HEK293 (cell line): ENCODE measurements at regions not wholly inside any gene's neighbourhood (a gene's known extent, or its start where the extent isn't known, plus 50 kb on each side); places are given as distances from the start of the nearest gene placed in this dataset.

Experiments
- CTCF ChIA-PET: fragments of 350-600 bp; formaldehyde crosslinking; extraction: SDS; loops from one replicate; lab custom pipeline; 2021; ENCODE audit warnings: antibody characterized with exemption; lab: Yijun Ruan, JAX
- POLR2A ChIA-PET: fragments of 300-600 bp; formaldehyde crosslinking; extraction: SDS; loops from one replicate; lab custom pipeline; 2020; ENCODE audit warnings: antibody characterized with exemption, inconsistent platforms; lab: Yijun Ruan, JAX
- H3K27ac ChIP-seq: fragments of 200-500 bp; sonication (Bioruptor generic); 2 replicates; pipeline ENCODE4 v1.5.1; 2014; ENCODE audit warnings: low read depth, low read length, control low read depth, inconsistent platforms; ENCODE audit errors: extremely low read depth
- H3K36me3 ChIP-seq, 2 experiments: fragments of 200-500 bp in 1 of 2; sonication (Bioruptor generic) in 1 of 2; 1 replicate in 1 of 2; 2 replicates in 1 of 2; pipeline ENCODE4 v1.5.1; 2014 to 2017; ENCODE audit warnings: inconsistent platforms in 2 of 2, low read length in 2 of 2; ENCODE audit not compliant: control insufficient read depth in 2 of 2, insufficient read depth in 1 of 2
- H3K4me1 ChIP-seq: fragments of 200-500 bp; sonication (Bioruptor generic); 2 replicates; pipeline ENCODE4 v1.5.1; 2014; ENCODE audit warnings: mild to moderate bottlenecking, low read length, inconsistent platforms; ENCODE audit not compliant: control insufficient read depth, insufficient read depth
- H3K4me3 ChIP-seq: 2 replicates; pipeline ENCODE4 v1.5.1; 2011; ENCODE audit warnings: low read depth, mild to moderate bottlenecking, control low read depth, low read length, moderate library complexity
- H3K9me3 ChIP-seq: fragments of 200-500 bp; sonication (Bioruptor generic); 2 replicates; pipeline ENCODE4 v1.5.1; 2014; ENCODE audit warnings: low read depth, low read length, inconsistent platforms; ENCODE audit not compliant: control insufficient read depth, insufficient read depth
- BCL11A ChIP-seq: fragments of 450-650 bp; formaldehyde crosslinking; IDR thresholded peaks from 2 replicates; pipeline ENCODE4 v1.5.1; 2016; ENCODE audit warnings: low read depth, missing biosample characterization, missing genetic modification characterization
- KLF17 ChIP-seq: fragments of 450-650 bp; formaldehyde crosslinking; IDR thresholded peaks from 2 replicates; pipeline ENCODE4 v1.5.1; 2016; ENCODE audit warnings: missing biosample characterization, missing genetic modification characterization
- PRDM6 ChIP-seq: fragments of 450-650 bp; formaldehyde crosslinking; IDR thresholded peaks from 2 replicates; pipeline ENCODE4 v1.5.1; 2017; ENCODE audit warnings: missing biosample characterization, missing genetic modification characterization
- SALL2 ChIP-seq: fragments of 450-650 bp; formaldehyde crosslinking; IDR thresholded peaks from 2 replicates; pipeline ENCODE4 v1.5.0; 2017; ENCODE audit warnings: missing biosample characterization, mild to moderate bottlenecking, missing genetic modification characterization, borderline replicate concordance
- SP3 ChIP-seq: fragments of 450-650 bp; formaldehyde crosslinking; IDR thresholded peaks from 2 replicates; pipeline ENCODE4 v1.5.1; 2016; ENCODE audit warnings: missing biosample characterization, missing genetic modification characterization
- ZBTB21 ChIP-seq: fragments of 450-650 bp; formaldehyde crosslinking; IDR thresholded peaks from 2 replicates; pipeline ENCODE4 v1.5.1; 2017; ENCODE audit warnings: missing biosample characterization, missing genetic modification characterization
- ZFP41 ChIP-seq: fragments of 450-650 bp; formaldehyde crosslinking; IDR thresholded peaks from 2 replicates; pipeline ENCODE4 v1.5.1; 2016; ENCODE audit warnings: missing biosample characterization, missing genetic modification characterization, borderline replicate concordance
- ZNF114 ChIP-seq: fragments of 450-650 bp; formaldehyde crosslinking; IDR thresholded peaks from 2 replicates; pipeline ENCODE4 v1.5.0; 2017; ENCODE audit warnings: missing biosample characterization, missing genetic modification characterization
- ZNF16 ChIP-seq: fragments of 450-650 bp; formaldehyde crosslinking; IDR thresholded peaks from 2 replicates; pipeline ENCODE4 v1.5.1; 2016; ENCODE audit warnings: low read depth, missing biosample characterization, missing genetic modification characterization
- ZNF169 ChIP-seq: fragments of 450-650 bp; formaldehyde crosslinking; IDR thresholded peaks from 2 replicates; pipeline ENCODE4 v1.5.1; 2016; ENCODE audit warnings: missing biosample characterization, missing genetic modification characterization
- ZNF223 ChIP-seq: fragments of 450-650 bp; formaldehyde crosslinking; IDR thresholded peaks from 2 replicates; pipeline ENCODE4 v1.5.1; 2016; ENCODE audit warnings: missing biosample characterization, missing genetic modification characterization
- ZNF248 ChIP-seq: fragments of 450-650 bp; formaldehyde crosslinking; IDR thresholded peaks from 2 replicates; pipeline ENCODE4 v1.5.1; 2017; ENCODE audit warnings: missing biosample characterization, missing genetic modification characterization
- ZNF266 ChIP-seq: fragments of 450-650 bp; formaldehyde crosslinking; IDR thresholded peaks from 2 replicates; pipeline ENCODE4 v1.5.1; 2016; ENCODE audit warnings: missing biosample characterization, missing genetic modification characterization, low read depth
- ZNF510 ChIP-seq: fragments of 450-650 bp; formaldehyde crosslinking; IDR thresholded peaks from 2 replicates; pipeline ENCODE4 v1.5.1; 2018; ENCODE audit warnings: mild to moderate bottlenecking, missing genetic modification characterization, missing biosample characterization; ENCODE audit not compliant: insufficient replicate concordance
- ZNF580 ChIP-seq: fragments of 450-650 bp; formaldehyde crosslinking; IDR thresholded peaks from 2 replicates; pipeline ENCODE4 v1.5.1; 2016; ENCODE audit warnings: missing biosample characterization, missing genetic modification characterization
- ZNF621 ChIP-seq: fragments of 450-650 bp; formaldehyde crosslinking; IDR thresholded peaks from 2 replicates; pipeline ENCODE4 v1.5.1; 2017; ENCODE audit warnings: missing biosample characterization, missing genetic modification characterization
- ZNF792 ChIP-seq: fragments of 450-650 bp; formaldehyde crosslinking; IDR thresholded peaks from 2 replicates; pipeline ENCODE4 v1.5.1; 2016; ENCODE audit warnings: missing biosample characterization, missing genetic modification characterization
- ZSCAN16 ChIP-seq: fragments of 450-650 bp; formaldehyde crosslinking; IDR thresholded peaks from 2 replicates; pipeline ENCODE4 v1.5.1; 2016; ENCODE audit warnings: missing biosample characterization, missing genetic modification characterization
- ZXDB ChIP-seq: fragments of 450-650 bp; formaldehyde crosslinking; IDR thresholded peaks from 2 replicates; pipeline ENCODE4 v1.5.1; 2016; ENCODE audit warnings: missing biosample characterization, missing genetic modification characterization
- TF ChIP-seq, protein P1 (sequence below): fragments of 450-650 bp; formaldehyde crosslinking; IDR thresholded peaks from 2 replicates; pipeline ENCODE4 v1.5.1; 2016; ENCODE audit warnings: missing biosample characterization, missing genetic modification characterization
- TF ChIP-seq, protein P2 (sequence below): fragments of 450-650 bp; formaldehyde crosslinking; IDR thresholded peaks from 2 replicates; pipeline ENCODE4 v1.5.1; 2016; ENCODE audit warnings: missing biosample characterization, missing genetic modification characterization
- TF ChIP-seq, protein P3 (sequence below): fragments of 450-650 bp; formaldehyde crosslinking; IDR thresholded peaks from 2 replicates; pipeline ENCODE4 v1.5.1; 2017; ENCODE audit warnings: missing biosample characterization, missing genetic modification characterization

- TF ChIP-seq ZNF510 (tag by site-specific recombination) (no peak), ZNF266 (no peak), PRDM6 (no peak), ZSCAN16 (tag by site-specific recombination) (no peak), ZBTB21 (tag by site-specific recombination) (no peak), ZXDB (tag by site-specific recombination) (no peak), ZNF792 (tag by site-specific recombination) (no peak)
- TF ChIP-seq, all 188 proteins: peak for 0
These were observed 133.6 kb downstream of the NPY start (continued) for GRCh38 chr7:24417526-24418120.

DNA sequence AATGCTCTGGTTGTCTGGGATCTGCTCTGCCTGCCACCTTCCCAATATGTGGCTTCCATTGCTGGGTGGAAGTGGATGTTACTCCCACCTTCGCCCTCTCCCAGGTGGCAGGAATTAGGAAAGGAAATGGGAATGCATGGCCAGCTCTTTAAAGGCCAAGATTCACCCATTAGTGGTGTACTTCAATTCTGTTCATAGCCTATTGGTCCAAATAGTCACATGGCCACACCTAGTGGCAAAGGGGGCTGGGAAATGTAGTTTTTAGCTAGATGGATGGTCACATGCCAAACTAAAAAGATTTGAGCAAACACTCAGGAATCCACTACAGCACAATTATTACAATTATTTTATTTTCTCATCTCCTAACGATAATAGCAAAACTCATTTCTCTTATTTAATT, 135.1 kb downstream of the NPY start:
- no peaks in the 10 kb centered on the region for H3K36me3 ChIP-seq
- no peaks in the 10 kb centered on the region for H3K4me1 ChIP-seq
- H3K9me3 ChIP-seq: no peaks in the 10 kb centered on the region
- ChIA-PET CTCF (no interaction called here), POLR2A (no interaction called here)
- no peak overlapping the region for H3K4me3 ChIP-seq
- TF ChIP-seq, protein P1, sequence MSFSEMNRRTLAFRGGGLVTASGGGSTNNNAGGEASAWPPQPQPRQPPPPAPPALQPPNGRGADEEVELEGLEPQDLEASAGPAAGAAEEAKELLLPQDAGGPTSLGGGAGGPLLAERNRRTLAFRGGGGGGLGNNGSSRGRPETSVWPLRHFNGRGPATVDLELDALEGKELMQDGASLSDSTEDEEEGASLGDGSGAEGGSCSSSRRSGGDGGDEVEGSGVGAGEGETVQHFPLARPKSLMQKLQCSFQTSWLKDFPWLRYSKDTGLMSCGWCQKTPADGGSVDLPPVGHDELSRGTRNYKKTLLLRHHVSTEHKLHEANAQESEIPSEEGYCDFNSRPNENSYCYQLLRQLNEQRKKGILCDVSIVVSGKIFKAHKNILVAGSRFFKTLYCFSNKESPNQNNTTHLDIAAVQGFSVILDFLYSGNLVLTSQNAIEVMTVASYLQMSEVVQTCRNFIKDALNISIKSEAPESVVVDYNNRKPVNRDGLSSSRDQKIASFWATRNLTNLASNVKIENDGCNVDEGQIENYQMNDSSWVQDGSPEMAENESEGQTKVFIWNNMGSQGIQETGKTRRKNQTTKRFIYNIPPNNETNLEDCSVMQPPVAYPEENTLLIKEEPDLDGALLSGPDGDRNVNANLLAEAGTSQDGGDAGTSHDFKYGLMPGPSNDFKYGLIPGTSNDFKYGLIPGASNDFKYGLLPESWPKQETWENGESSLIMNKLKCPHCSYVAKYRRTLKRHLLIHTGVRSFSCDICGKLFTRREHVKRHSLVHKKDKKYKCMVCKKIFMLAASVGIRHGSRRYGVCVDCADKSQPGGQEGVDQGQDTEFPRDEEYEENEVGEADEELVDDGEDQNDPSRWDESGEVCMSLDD: no peak
- no peak for TF ChIP-seq SALL2 (tag by site-specific recombination)
- no peak for TF ChIP-seq ZNF580 (tag by site-specific recombination)
- TF ChIP-seq ZNF114: no peak
- TF ChIP-seq ZNF248 (tag by site-specific recombination): no peak
- no peak for TF ChIP-seq ZNF16
- TF ChIP-seq ZNF621 (tag by site-specific recombination): no peak
- no peak for TF ChIP-seq KLF17 (tag by site-specific recombination)
- no peak for TF ChIP-seq ZFP41 (tag by site-specific recombination)
- TF ChIP-seq ZNF169 (tag by site-specific recombination): no peak
- TF ChIP-seq, protein P2, sequence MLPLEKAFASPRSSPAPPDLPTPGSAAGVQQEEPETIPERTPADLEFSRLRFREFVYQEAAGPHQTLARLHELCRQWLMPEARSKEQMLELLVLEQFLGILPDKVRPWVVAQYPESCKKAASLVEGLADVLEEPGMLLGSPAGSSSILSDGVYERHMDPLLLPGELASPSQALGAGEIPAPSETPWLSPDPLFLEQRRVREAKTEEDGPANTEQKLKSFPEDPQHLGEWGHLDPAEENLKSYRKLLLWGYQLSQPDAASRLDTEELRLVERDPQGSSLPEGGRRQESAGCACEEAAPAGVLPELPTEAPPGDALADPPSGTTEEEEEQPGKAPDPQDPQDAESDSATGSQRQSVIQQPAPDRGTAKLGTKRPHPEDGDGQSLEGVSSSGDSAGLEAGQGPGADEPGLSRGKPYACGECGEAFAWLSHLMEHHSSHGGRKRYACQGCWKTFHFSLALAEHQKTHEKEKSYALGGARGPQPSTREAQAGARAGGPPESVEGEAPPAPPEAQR (tag by site-specific recombination): no peak
- TF ChIP-seq SP3 (tag by site-specific recombination): no peak
- no peak for TF ChIP-seq ZNF223
- TF ChIP-seq ZNF510 (tag by site-specific recombination): no peak
- no peak for TF ChIP-seq BCL11A (tag by site-specific recombination)
- TF ChIP-seq, protein P3, sequence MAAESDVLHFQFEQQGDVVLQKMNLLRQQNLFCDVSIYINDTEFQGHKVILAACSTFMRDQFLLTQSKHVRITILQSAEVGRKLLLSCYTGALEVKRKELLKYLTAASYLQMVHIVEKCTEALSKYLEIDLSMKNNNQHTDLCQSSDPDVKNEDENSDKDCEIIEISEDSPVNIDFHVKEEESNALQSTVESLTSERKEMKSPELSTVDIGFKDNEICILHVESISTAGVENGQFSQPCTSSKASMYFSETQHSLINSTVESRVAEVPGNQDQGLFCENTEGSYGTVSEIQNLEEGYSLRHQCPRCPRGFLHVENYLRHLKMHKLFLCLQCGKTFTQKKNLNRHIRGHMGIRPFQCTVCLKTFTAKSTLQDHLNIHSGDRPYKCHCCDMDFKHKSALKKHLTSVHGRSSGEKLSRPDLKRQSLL (tag by site-specific recombination): no peak
- H3K27ac ChIP-seq: no peak overlapping the region
